ENCODE measurements at regions not wholly inside any gene's neighbourhood (a gene's known extent, or its start where the extent isn't known, plus 50 kb on each side); places are given as distances from the start of the nearest gene placed in this dataset.

- no peak for TF ChIP-seq CTCF (IDR thresholded peaks at IDR 0.05; ENCODE audit: insufficient read depth, low read length)
- H3K4me3 ChIP-seq (ENCODE audit: low read depth, low read length): no peak overlapping the region
- DNase-seq (ENCODE audit: low read depth): no peak
These were observed 930.5 kb upstream of the MIR17HG start for GRCh38 chr13:90416938-90417337.

GRCh38 chr13:90420683-90421082 lies 926.8 kb upstream of the MIR17HG start:
- TF ChIP-seq CTCF (IDR thresholded peaks at IDR 0.05; ENCODE audit: insufficient read depth, low read length): peak; percentile 32
- peak; percentile 25 for DNase-seq (ENCODE audit: low read depth)
- H3K4me3 ChIP-seq (ENCODE audit: low read depth, low read length): no peak overlapping the region

- no peak for TF ChIP-seq CTCF (IDR thresholded peaks at IDR 0.05; ENCODE audit: insufficient read depth, low read length)
- DNase-seq (ENCODE audit: low read depth): no peak
- H3K4me3 ChIP-seq (ENCODE audit: low read depth, low read length): no peak overlapping the region
These were observed 919.9 kb upstream of the MIR17HG start for GRCh38 chr13:90427322-90428272.

- no peak for DNase-seq (ENCODE audit: low read depth)
- no peak for TF ChIP-seq CTCF (IDR thresholded peaks at IDR 0.05; ENCODE audit: insufficient read depth, low read length)
- H3K4me3 ChIP-seq (ENCODE audit: low read depth, low read length): no peak overlapping the region
These were observed 918.8 kb upstream of the MIR17HG start for GRCh38 chr13:90428522-90429210.

- no peak for TF ChIP-seq CTCF (IDR thresholded peaks at IDR 0.05; ENCODE audit: insufficient read depth, low read length)
- no peak overlapping the region for H3K4me3 ChIP-seq (ENCODE audit: low read depth, low read length)
- no peak for DNase-seq (ENCODE audit: low read depth)
These were observed 917.4 kb upstream of the MIR17HG start for GRCh38 chr13:90430127-90430526.

- H3K4me3 ChIP-seq (ENCODE audit: low read depth, low read length): no peak overlapping the region
- TF ChIP-seq CTCF (IDR thresholded peaks at IDR 0.05; ENCODE audit: insufficient read depth, low read length): no peak
- DNase-seq (ENCODE audit: low read depth): no peak
These were observed 910.8 kb upstream of the MIR17HG start for GRCh38 chr13:90436697-90437096.
